Endothelial cell of umbilical vein (primary cell): ENCODE measurements at regions not wholly inside any gene's neighbourhood (a gene's known extent, or its start where the extent isn't known, plus 50 kb on each side); places are given as distances from the start of the nearest gene placed in this dataset.

ENCODE experiments used
- BruUV-seq: library from RNA; stranded (reverse); fragments of 400-500 nt; replicated peaks from 2 replicates; lab custom pipeline; 2021; lab: Mats Ljungman, UMichigan
- CTCF ChIA-PET: fragments of 300-600, 350-600 bp; sonication (Branson Sonifier 250); formaldehyde crosslinking; loops from one replicate; lab custom pipeline; 2021; ENCODE audit warnings: antibody characterized with exemption, inconsistent platforms; lab: Charles Lee
- POLR2A ChIA-PET: fragments of 300-600, 350-600 bp; sonication (Branson Sonifier 250); formaldehyde crosslinking; loops from one replicate; lab custom pipeline; 2021; ENCODE audit warnings: antibody characterized with exemption, inconsistent platforms; lab: Charles Lee
- DNase-seq: peaks from one replicate; pipeline ENCODE4 v3.0.0-alpha.2; 2011; ENCODE audit warnings: low read depth, low spot score
- FAIRE-seq: peaks from 2 replicates; lab custom pipeline; 2011; peaks lifted over from hg19 to GRCh38; lab: Jason Lieb, UNC
- H2AFZ ChIP-seq: 2 replicates; pipeline ENCODE4 v1.6.0; 2012; ENCODE audit warnings: low read depth, low read length, control low read depth, inconsistent platforms
- H3K27ac ChIP-seq: 2 replicates; pipeline ENCODE4 v1.5.1; 2011; ENCODE audit warnings: low read depth, mild to moderate bottlenecking, control low read depth, low read length, moderate library complexity; ENCODE audit not compliant: insufficient read depth
- H3K27me3 ChIP-seq, 2 experiments: 2 replicates each; pipeline versions ENCODE4 v1.6.0 to v1.6.1; 2011; ENCODE audit warnings: low read length in 2 of 2, mixed read lengths in 1 of 2; ENCODE audit not compliant: control insufficient read depth in 2 of 2, insufficient read depth in 2 of 2
- H3K36me3 ChIP-seq, 2 experiments: 2 replicates in 1 of 2; 3 replicates in 1 of 2; pipeline ENCODE4 v1.5.1; 2011; ENCODE audit warnings: low read length in 2 of 2, mild to moderate bottlenecking in 1 of 2, moderate library complexity in 1 of 2; ENCODE audit not compliant: control insufficient read depth in 2 of 2, insufficient read depth in 2 of 2; ENCODE audit errors: extremely low read depth in 1 of 2
- H3K4me1 ChIP-seq: 3 replicates; pipeline ENCODE4 v1.5.1; 2011; ENCODE audit warnings: mild to moderate bottlenecking, low read length; ENCODE audit not compliant: control insufficient read depth, insufficient read depth; ENCODE audit errors: extremely low read depth
- H3K4me2 ChIP-seq: 2 replicates; pipeline ENCODE4 v1.6.1; 2011; ENCODE audit warnings: low read length, control low read depth, mixed read lengths; ENCODE audit not compliant: insufficient read depth
- H3K4me3 ChIP-seq, 3 experiments: fragments of 200-600 bp in 1 of 3; sonication (generic), shearing (Covaris generic) in 1 of 3; replicated peaks in 1 of 3; 2 replicates each; pipeline ENCODE4 v1.5.1; 2011 to 2016; ENCODE audit warnings: control low read depth in 3 of 3, low read length in 3 of 3, mild to moderate bottlenecking in 2 of 3, inconsistent platforms in 1 of 3, low read depth in 1 of 3, moderate library complexity in 1 of 3; ENCODE audit not compliant: insufficient read depth in 1 of 3
- H3K79me2 ChIP-seq: 2 replicates; pipeline ENCODE4 v1.6.0; 2012; ENCODE audit warnings: low read length, inconsistent platforms; ENCODE audit not compliant: control insufficient read depth, insufficient read depth
- H3K9ac ChIP-seq: replicated peaks from 2 replicates; pipeline ENCODE3; 2011; ENCODE audit warnings: low read length, control low read depth; ENCODE audit not compliant: insufficient read depth; ENCODE audit errors: extremely low read depth
- H3K9me1 ChIP-seq: replicated peaks from 3 replicates; pipeline ENCODE4 v1.6.0; 2011; ENCODE audit warnings: mild to moderate bottlenecking, low read length; ENCODE audit not compliant: control insufficient read depth, insufficient read depth; ENCODE audit errors: extremely low read depth
- H3K9me3 ChIP-seq: replicated peaks from 2 replicates; pipeline ENCODE4 v1.5.1; 2012; ENCODE audit warnings: low read length, inconsistent platforms; ENCODE audit not compliant: control insufficient read depth, insufficient read depth
- H4K20me1 ChIP-seq: replicated peaks from 2 replicates; pipeline ENCODE3; 2011; ENCODE audit warnings: mild to moderate bottlenecking, low read length; ENCODE audit not compliant: control insufficient read depth, insufficient read depth; ENCODE audit errors: extremely low read depth
- EZH2 ChIP-seq: IDR thresholded peaks from 2 replicates; pipeline ENCODE4 v1.6.1; 2012; ENCODE audit warnings: borderline replicate concordance, low read depth, mild to moderate bottlenecking, moderate library complexity, low read length, inconsistent platforms; ENCODE audit not compliant: severe bottlenecking
- FOS ChIP-seq: IDR thresholded peaks from 2 replicates; pipeline ENCODE4 v1.6.1; 2011; ENCODE audit warnings: mild to moderate bottlenecking, low read length, moderate library complexity, borderline replicate concordance; ENCODE audit not compliant: insufficient read depth
- GATA2 ChIP-seq: IDR thresholded peaks from 2 replicates; pipeline ENCODE4 v1.7.0; 2011; ENCODE audit warnings: low read depth, mild to moderate bottlenecking, moderate library complexity, mixed read lengths, low read length; ENCODE audit not compliant: insufficient read length, insufficient read depth
- JUN ChIP-seq: IDR thresholded peaks from 2 replicates; pipeline ENCODE4 v1.6.1; 2011; ENCODE audit warnings: borderline replicate concordance, low read depth; ENCODE audit not compliant: insufficient read length, insufficient read depth
- MYC ChIP-seq: IDR thresholded peaks from one replicate; pipeline ENCODE4 v1.6.1; 2011; ENCODE audit warnings: mild to moderate bottlenecking, low read depth, low read length
- POLR2A ChIP-seq: IDR thresholded peaks from 2 replicates; pipeline ENCODE4 v1.6.1; 2012; ENCODE audit warnings: low read depth, mild to moderate bottlenecking, control low read depth, low read length
- POLR2AphosphoS5 ChIP-seq: IDR thresholded peaks from 2 replicates; pipeline ENCODE4 v1.6.1; 2012; ENCODE audit warnings: low read depth, mild to moderate bottlenecking, control low read depth, low read length, moderate library complexity; ENCODE audit not compliant: insufficient read depth
- dilution Hi-C: fragments of 300-500 bp; cut with MboI; formaldehyde crosslinking; loops from one replicate; pipeline ENCODE4 v1.15.0; 2019; ENCODE audit warnings: low sequenced_read_pairs; ENCODE audit not compliant: extremely low pct_ligation_motif_present
- intact Hi-C: fragments of 100-400 bp; cut with micrococcal nuclease; formaldehyde crosslinking; loops from one replicate; pipeline ENCODE4 v1.10.0; 2022
- TF ChIP-seq, protein P1 (sequence below), 2 donors: IDR thresholded peaks; 1 replicate in 1 of 2; 2 replicates in 1 of 2; pipeline ENCODE4 v1.5.1; 2011; ENCODE audit warnings: low read length in 2 of 2, mild to moderate bottlenecking in 2 of 2, moderate library complexity in 2 of 2, control low read depth in 1 of 2, inconsistent platforms in 1 of 2, low read depth in 1 of 2; ENCODE audit not compliant: insufficient read depth in 1 of 2; ENCODE audit errors: extremely low read depth in 1 of 2
- TF ChIP-seq, protein P2 (sequence below): IDR thresholded peaks from 2 replicates; pipeline ENCODE4 v1.6.1; 2011; ENCODE audit not compliant: insufficient read depth, insufficient read length

DNA sequence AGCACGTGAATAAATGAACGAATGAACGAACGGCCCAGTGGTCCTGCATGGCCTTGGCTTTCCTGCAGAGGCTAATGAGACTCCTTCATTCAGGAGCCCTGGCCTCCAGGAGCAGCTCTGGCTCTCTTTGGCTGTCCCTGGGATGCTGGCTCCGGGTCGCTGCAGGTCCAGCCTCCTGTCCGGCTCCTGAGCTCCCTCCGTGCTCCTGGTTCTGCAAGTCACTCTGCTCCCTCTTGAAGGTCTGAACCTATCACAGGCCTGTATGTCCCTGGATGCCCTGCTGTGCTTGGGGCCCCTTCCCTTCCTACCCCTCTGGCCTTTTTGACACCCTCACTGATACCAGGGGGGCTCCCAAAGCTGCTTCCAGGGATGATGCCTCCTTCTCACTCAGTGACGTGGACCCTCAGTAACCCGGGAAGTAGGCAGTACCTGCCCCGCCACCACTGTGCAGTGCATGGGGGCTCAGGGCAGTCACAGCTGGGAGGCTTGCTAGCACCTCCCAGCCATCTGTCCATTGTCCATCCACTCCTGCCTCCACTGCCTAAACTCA lies 133.7 kb upstream of the C14orf180 start:
- no peak overlapping the region for H3K4me2 ChIP-seq
- no peak overlapping the region for H2AFZ ChIP-seq
- H3K4me3 ChIP-seq, result no peak overlapping the region
- no TSS peak for BruUV-seq
- dilution Hi-C loops, result no loop called here
- no peaks in the 10 kb centered on the region for H3K79me2 ChIP-seq
- H3K9me1 ChIP-seq, result no peaks in the 10 kb centered on the region
- peaks cover 0 to 6% of the 10 kb centered on the region in 2 experiments for H3K27me3 ChIP-seq
- H3K36me3 ChIP-seq, result no peaks in the 10 kb centered on the region
- FAIRE-seq (no peak), DNase-seq (no peak)
- no peaks in the 10 kb centered on the region for H3K9me3 ChIP-seq
- POLR2A ChIA-PET, result no interaction called here
- CTCF ChIA-PET, result interaction anchor here (1.3 kb wide), 1 partner anchor 10 kb away, joined by 3 read pairs; no protein-coding TSS in a partner anchor
- H3K27ac ChIP-seq, result no peak overlapping the region
- H4K20me1 ChIP-seq, result no peaks in the 10 kb centered on the region
- no peaks in the 10 kb centered on the region for H3K4me1 ChIP-seq
- TF ChIP-seq, protein P1, sequence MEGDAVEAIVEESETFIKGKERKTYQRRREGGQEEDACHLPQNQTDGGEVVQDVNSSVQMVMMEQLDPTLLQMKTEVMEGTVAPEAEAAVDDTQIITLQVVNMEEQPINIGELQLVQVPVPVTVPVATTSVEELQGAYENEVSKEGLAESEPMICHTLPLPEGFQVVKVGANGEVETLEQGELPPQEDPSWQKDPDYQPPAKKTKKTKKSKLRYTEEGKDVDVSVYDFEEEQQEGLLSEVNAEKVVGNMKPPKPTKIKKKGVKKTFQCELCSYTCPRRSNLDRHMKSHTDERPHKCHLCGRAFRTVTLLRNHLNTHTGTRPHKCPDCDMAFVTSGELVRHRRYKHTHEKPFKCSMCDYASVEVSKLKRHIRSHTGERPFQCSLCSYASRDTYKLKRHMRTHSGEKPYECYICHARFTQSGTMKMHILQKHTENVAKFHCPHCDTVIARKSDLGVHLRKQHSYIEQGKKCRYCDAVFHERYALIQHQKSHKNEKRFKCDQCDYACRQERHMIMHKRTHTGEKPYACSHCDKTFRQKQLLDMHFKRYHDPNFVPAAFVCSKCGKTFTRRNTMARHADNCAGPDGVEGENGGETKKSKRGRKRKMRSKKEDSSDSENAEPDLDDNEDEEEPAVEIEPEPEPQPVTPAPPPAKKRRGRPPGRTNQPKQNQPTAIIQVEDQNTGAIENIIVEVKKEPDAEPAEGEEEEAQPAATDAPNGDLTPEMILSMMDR (IDR thresholded peaks at IDR 0.05; ENCODE audit: extremely low read depth in 1 of 2, insufficient read depth in 1 of 2, low read depth in 1 of 2, low read length in 2 of 2), result no peak
- no peak for TF ChIP-seq JUN
- TF ChIP-seq EZH2, result no peak
- no peak for TF ChIP-seq FOS
- TF ChIP-seq POLR2AphosphoS5, result no peak
- intact Hi-C loops, result no loop called here
- no peak overlapping the region for H3K9ac ChIP-seq

DNA sequence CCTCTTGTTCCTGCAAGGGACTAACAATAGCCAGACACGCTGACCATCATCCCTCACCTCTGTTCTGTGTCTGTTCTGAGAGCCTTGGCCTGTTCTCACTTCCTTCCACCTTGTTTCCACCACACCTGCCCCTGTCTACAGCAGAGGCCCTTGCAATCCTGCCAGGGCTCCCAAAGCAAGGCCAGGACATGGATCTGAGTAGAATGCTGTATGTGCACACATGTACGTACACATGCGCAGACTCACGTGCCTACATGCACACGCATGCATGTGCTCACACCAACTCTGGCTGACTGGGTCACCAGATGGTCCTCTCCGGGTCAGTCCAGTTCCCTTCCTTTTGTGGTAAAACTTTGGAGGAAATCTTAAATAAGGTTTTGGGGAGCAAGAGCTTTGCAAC lies 133.0 kb upstream of the C14orf180 start:
- Histone ChIP-seq H3K27ac (no peak overlapping the region), H2AFZ (no peak overlapping the region), H3K4me3 (no peak overlapping the region), H3K9me1 (no peaks in the 10 kb centered on the region), H3K36me3 (no peaks in the 10 kb centered on the region), H3K27me3 (peaks cover 0 to 6% of the 10 kb centered on the region in 2 experiments), H4K20me1 (no peaks in the 10 kb centered on the region), H3K79me2 (no peaks in the 10 kb centered on the region), H3K9me3 (no peaks in the 10 kb centered on the region), H3K4me2 (no peak overlapping the region), H3K4me1 (no peaks in the 10 kb centered on the region), H3K9ac (no peak overlapping the region)
- FAIRE-seq, result no peak
- TF ChIP-seq GATA2 (no peak), JUN (no peak), POLR2A (no peak), MYC (no peak), FOS (no peak), POLR2AphosphoS5 (no peak), EZH2 (no peak)
- TF ChIP-seq, protein P2, sequence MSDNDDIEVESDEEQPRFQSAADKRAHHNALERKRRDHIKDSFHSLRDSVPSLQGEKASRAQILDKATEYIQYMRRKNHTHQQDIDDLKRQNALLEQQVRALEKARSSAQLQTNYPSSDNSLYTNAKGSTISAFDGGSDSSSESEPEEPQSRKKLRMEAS, result no peak
- TF ChIP-seq, protein P1 (IDR thresholded peaks at IDR 0.05; ENCODE audit: extremely low read depth in 1 of 2, insufficient read depth in 1 of 2, low read depth in 1 of 2, low read length in 2 of 2), result no peak
- POLR2A ChIA-PET, result no interaction called here
- DNase-seq, result no peak
- CTCF ChIA-PET, result interaction anchor here (1.6 kb wide), 1 partner anchor 14 kb away, joined by 3 read pairs; no protein-coding TSS in a partner anchor
- intact Hi-C loops, result no loop called here
- dilution Hi-C loops, result no loop called here
- no TSS peak for BruUV-seq
